ENCODE measurements at regions not wholly inside any gene's neighbourhood (a gene's known extent, or its start where the extent isn't known, plus 50 kb on each side); places are given as distances from the start of the nearest gene placed in this dataset.

DNA sequence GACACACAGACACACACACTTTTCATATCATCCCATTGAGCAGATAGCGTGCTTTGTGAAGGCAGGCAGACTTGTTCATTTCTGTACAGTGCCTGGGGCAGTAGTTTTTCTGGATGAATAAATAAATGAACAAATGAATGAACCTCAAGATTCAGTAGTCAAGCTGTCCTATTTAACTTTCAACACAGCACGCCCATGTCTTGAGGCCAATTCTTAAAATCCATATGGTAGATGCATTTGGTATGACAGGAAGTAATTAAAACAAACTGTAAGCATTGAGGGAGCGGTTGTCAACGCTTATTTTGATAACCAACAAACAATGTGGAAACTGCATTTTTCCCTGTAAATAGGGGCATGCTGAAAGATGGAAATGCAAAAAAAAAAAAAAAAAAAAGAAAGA is 80.0 kb upstream of the BNC1 start:
- TF ChIP-seq, protein P1, sequence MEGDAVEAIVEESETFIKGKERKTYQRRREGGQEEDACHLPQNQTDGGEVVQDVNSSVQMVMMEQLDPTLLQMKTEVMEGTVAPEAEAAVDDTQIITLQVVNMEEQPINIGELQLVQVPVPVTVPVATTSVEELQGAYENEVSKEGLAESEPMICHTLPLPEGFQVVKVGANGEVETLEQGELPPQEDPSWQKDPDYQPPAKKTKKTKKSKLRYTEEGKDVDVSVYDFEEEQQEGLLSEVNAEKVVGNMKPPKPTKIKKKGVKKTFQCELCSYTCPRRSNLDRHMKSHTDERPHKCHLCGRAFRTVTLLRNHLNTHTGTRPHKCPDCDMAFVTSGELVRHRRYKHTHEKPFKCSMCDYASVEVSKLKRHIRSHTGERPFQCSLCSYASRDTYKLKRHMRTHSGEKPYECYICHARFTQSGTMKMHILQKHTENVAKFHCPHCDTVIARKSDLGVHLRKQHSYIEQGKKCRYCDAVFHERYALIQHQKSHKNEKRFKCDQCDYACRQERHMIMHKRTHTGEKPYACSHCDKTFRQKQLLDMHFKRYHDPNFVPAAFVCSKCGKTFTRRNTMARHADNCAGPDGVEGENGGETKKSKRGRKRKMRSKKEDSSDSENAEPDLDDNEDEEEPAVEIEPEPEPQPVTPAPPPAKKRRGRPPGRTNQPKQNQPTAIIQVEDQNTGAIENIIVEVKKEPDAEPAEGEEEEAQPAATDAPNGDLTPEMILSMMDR (IDR thresholded peaks at IDR 0.05), result no peak
- no peak for TF ChIP-seq POLR2A (IDR thresholded peaks at IDR 0.05)

Data from uterus (tissue), 2 donors.